Panc1 (cell line): ENCODE measurements at regions not wholly inside any gene's neighbourhood (a gene's known extent, or its start where the extent isn't known, plus 50 kb on each side); places are given as distances from the start of the nearest gene placed in this dataset.
"Not testable (repeated sequence)": the region's sequence is repeated elsewhere in the genome, so short reads cannot be mapped to it uniquely, and the experiment has no call there.

ENCODE experiments used
- ATAC-seq: fragments of 200-7000 bp; cut with Tn5 transposase; 2 replicates; pipeline ENCODE4 v1.9.1; 2020; ENCODE audit warnings: mild to moderate bottlenecking, moderate library complexity
- BruUV-seq: library from RNA; stranded (reverse); fragments of 400-500 nt; replicated peaks from 2 replicates; lab custom pipeline; 2021; lab: Mats Ljungman, UMichigan
- CTCF ChIA-PET: fragments of 300-600 bp; sonication (Branson Sonifier 250); formaldehyde crosslinking; loops from one replicate; lab custom pipeline; 2022; ENCODE audit warnings: antibody characterized with exemption; lab: Charles Lee
- POLR2A ChIA-PET: fragments of 300-600 bp; sonication (Branson Sonifier 250); formaldehyde crosslinking; loops from one replicate; lab custom pipeline; 2022; ENCODE audit warnings: antibody characterized with exemption; lab: Charles Lee
- DNase-seq: peaks from one replicate; pipeline ENCODE4 v3.0.0-alpha.2; 2010; ENCODE audit warnings: low read depth, low spot score
- H3K27ac ChIP-seq: 2 replicates; pipeline ENCODE4 v1.5.1; 2011; ENCODE audit warnings: mild to moderate bottlenecking, low read length, inconsistent platforms
- H3K27me3 ChIP-seq: fragments of 200-500 bp; sonication (Bioruptor generic); 2 replicates; pipeline ENCODE4 v1.6.0; 2014; ENCODE audit warnings: low read length, inconsistent platforms; ENCODE audit not compliant: control insufficient read depth, insufficient read depth
- H3K36me3 ChIP-seq: fragments of 200-500 bp; sonication (Bioruptor generic); 2 replicates; pipeline ENCODE4 v1.5.1; 2014; ENCODE audit warnings: inconsistent platforms, mild to moderate bottlenecking, low read length, moderate library complexity; ENCODE audit not compliant: control insufficient read depth, insufficient read depth
- H3K4me1 ChIP-seq: 2 replicates; pipeline ENCODE4 v1.5.1; 2011; ENCODE audit warnings: inconsistent platforms, mild to moderate bottlenecking, low read length, moderate library complexity; ENCODE audit not compliant: control insufficient read depth, insufficient read depth
- H3K4me3 ChIP-seq, 2 experiments: 2 replicates each; pipeline ENCODE4 v1.5.1; 2011 to 2012; ENCODE audit warnings: low read depth in 2 of 2, low read length in 2 of 2, mild to moderate bottlenecking in 2 of 2, inconsistent platforms in 1 of 2, moderate library complexity in 1 of 2
- H3K9me3 ChIP-seq: fragments of 200-500 bp; sonication (Bioruptor generic); 2 replicates; pipeline ENCODE4 v1.5.1; 2014; ENCODE audit warnings: low read depth, mild to moderate bottlenecking, inconsistent platforms, low read length, moderate library complexity; ENCODE audit not compliant: control insufficient read depth, insufficient read depth
- POLR2AphosphoS5 ChIP-seq: IDR thresholded peaks from 2 replicates; pipeline ENCODE4 v1.6.1; 2012; ENCODE audit warnings: mild to moderate bottlenecking, low read depth, low read length, moderate library complexity
- REST ChIP-seq, 2 experiments: IDR thresholded peaks; 2 replicates each; pipeline ENCODE4 v1.6.1; 2011 to 2012; ENCODE audit warnings: low read depth in 2 of 2, control low read depth in 1 of 2, low read length in 1 of 2, mild to moderate bottlenecking in 1 of 2, moderate library complexity in 1 of 2; ENCODE audit not compliant: insufficient read depth in 1 of 2
- SIN3A ChIP-seq: IDR thresholded peaks from 2 replicates; pipeline ENCODE4 v1.6.1; 2012; ENCODE audit warnings: low read depth, mild to moderate bottlenecking, low read length, moderate library complexity, borderline replicate concordance; ENCODE audit not compliant: insufficient read depth
- TCF7L2 ChIP-seq: IDR thresholded peaks from 2 replicates; pipeline ENCODE4 v1.6.1; 2011; ENCODE audit warnings: mild to moderate bottlenecking, low read depth, low read length, inconsistent platforms
- in situ Hi-C: cut with HindIII; loops from 2 replicates; pipeline ENCODE4 v1.10.0; 2016; ENCODE audit warnings: low sequenced_read_pairs, low pct_unique_long_range_greater_than_20kb
- intact Hi-C: fragments of 100-400 bp; cut with micrococcal nuclease; formaldehyde crosslinking; loops from one replicate; pipeline ENCODE4 v1.10.0; 2022; ENCODE audit not compliant: unreplicated experiment
- TF ChIP-seq, protein P1 (sequence below): fragments of 450-650 bp; IDR thresholded peaks from 2 replicates; pipeline ENCODE4 v1.5.1; 2017; ENCODE audit warnings: mild to moderate bottlenecking

- intact Hi-C loops: no loop called here
- no TSS peak for BruUV-seq
Observed at GRCh38 chr14:105682956-105683570, 156.7 kb downstream of the TMEM121 start.

GRCh38 chr14:105684056-105684455 is 157.7 kb downstream of the TMEM121 start:
- in situ Hi-C loops, POLR2A ChIA-PET: not testable (repeated sequence)

More at GRCh38 chr14:105682956-105683570, 156.7 kb downstream of the TMEM121 start:
- Histone ChIP-seq H3K27me3 (no peaks in the 10 kb centered on the region), H3K4me3 (no peak overlapping the region), H3K27ac (no peak overlapping the region), H3K4me1 (no peaks in the 10 kb centered on the region), H3K36me3 (no peaks in the 10 kb centered on the region), H3K9me3 (no peaks in the 10 kb centered on the region)
- TF ChIP-seq, protein P1, sequence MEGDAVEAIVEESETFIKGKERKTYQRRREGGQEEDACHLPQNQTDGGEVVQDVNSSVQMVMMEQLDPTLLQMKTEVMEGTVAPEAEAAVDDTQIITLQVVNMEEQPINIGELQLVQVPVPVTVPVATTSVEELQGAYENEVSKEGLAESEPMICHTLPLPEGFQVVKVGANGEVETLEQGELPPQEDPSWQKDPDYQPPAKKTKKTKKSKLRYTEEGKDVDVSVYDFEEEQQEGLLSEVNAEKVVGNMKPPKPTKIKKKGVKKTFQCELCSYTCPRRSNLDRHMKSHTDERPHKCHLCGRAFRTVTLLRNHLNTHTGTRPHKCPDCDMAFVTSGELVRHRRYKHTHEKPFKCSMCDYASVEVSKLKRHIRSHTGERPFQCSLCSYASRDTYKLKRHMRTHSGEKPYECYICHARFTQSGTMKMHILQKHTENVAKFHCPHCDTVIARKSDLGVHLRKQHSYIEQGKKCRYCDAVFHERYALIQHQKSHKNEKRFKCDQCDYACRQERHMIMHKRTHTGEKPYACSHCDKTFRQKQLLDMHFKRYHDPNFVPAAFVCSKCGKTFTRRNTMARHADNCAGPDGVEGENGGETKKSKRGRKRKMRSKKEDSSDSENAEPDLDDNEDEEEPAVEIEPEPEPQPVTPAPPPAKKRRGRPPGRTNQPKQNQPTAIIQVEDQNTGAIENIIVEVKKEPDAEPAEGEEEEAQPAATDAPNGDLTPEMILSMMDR: no peak
- TF ChIP-seq TCF7L2 (no peak), REST (IDR thresholded peaks at IDR 0.05; ENCODE audit: insufficient read depth in 1 of 2, low read depth in 2 of 2, low read length in 1 of 2) (no peak), POLR2AphosphoS5 (no peak), SIN3A (no peak)
- no peak for ATAC-seq
- CTCF ChIA-PET: no interaction called here
- in situ Hi-C loops: no loop called here
- DNase-seq: no peak
- POLR2A ChIA-PET: no interaction called here

GRCh38 chr14:105684597-105684996 is 158.2 kb downstream of the TMEM121 start:
- H3K36me3 ChIP-seq, H3K27ac ChIP-seq, H3K4me3 ChIP-seq, CTCF ChIA-PET, H3K27me3 ChIP-seq, intact Hi-C loops, BruUV-seq, H3K4me1 ChIP-seq, H3K9me3 ChIP-seq, DNase-seq, in situ Hi-C loops, ATAC-seq, POLR2A ChIA-PET: not testable (repeated sequence)

More at GRCh38 chr14:105684056-105684455, 157.7 kb downstream of the TMEM121 start:
- H3K36me3 ChIP-seq, intact Hi-C loops, DNase-seq, CTCF ChIA-PET, H3K27me3 ChIP-seq, H3K9me3 ChIP-seq, H3K27ac ChIP-seq, ATAC-seq, BruUV-seq, H3K4me3 ChIP-seq, H3K4me1 ChIP-seq: not testable (repeated sequence)
